HG03139 (cell line): ENCODE measurements at regions not wholly inside any gene's neighbourhood (a gene's known extent, or its start where the extent isn't known, plus 50 kb on each side); places are given as distances from the start of the nearest gene placed in this dataset.
"Not testable (repeated sequence)": the region's sequence is repeated elsewhere in the genome, so short reads cannot be mapped to it uniquely, and the experiment has no call there.

Source experiments
- ATAC-seq: cut with Tn5 transposase; IDR thresholded peaks from one replicate; pipeline ENCODE4 v1.9.1; 2021; ENCODE audit not compliant: unreplicated experiment

DNA sequence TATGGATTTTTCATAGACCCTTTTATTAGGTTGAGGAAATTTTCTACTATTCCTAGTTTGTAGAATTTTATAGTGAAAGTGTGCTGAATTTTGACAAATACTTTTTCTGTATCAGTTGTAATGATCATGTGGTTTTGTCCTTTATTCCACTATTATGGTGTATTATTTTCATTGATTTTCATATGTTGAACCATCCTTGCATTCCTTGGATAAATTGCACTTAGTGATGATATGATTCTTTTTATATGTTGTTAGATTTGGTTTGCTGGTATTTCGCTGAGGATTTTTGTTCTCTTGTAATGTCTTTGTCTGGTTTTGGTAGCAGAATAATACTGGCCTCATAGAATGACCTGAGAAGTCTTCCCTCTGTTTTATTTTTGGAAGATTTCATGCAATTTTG lies 140.6 kb upstream of the CDK6 start:
- ATAC-seq = no peak

DNA sequence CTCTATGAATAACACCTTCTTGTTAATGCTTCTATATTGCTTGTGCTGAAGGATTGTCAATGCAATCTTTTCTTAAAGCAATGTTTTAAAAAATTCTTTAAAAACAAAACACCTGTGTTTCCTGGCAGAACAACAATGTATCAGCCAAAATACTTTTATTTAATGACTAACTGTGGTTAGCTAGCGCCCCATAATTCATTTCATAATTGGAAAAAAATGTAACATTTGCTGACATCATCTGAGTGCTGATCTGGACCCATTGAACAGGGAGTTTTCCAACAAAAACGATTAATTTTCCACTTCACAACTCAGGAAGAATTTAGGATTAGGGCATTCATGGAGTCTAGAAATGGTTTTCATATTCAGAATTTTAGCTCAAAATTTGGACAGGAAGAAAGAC lies 137.6 kb upstream of the CDK6 start:
- no peak for ATAC-seq

DNA sequence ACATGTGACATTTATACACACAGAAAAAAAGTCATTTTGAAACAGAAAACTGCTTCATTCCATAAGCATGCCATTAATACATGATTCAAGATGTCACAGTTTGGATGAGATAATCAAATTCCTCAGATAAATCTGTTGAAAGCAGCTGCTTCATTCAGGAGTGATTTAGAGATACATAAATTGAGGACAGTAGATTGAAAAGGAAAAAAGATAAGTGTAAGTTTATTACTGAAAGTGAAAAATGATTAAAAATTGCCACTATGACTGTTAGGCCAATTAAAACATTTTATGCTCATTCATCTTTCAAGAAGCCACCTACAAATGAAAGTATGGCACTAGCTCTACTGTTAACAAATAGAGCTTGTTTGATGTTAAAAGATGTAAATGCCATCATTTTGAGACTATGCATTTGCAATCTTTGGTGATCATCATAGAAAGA lies 136.9 kb upstream of the CDK6 start:
- ATAC-seq = no peak

DNA sequence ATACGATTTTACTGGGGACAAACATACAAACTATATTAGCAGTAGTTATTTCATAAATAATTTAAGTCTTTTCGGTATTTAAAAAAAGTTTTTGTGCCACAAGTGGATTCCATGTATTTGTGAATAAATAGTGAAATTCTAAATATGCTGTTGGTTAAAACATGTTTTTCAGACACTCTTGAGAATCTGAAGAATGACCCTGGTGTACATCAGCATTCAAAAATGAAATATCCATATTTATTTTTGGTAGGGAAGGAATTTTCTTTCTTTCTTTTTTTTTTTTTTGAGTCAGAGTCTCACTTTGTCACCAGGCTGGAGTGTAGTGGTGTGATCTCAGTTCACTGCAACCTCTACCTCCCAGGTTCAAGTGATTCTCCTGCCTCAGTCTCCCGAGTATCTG lies 136.1 kb upstream of the CDK6 start:
- ATAC-seq = no peak

DNA sequence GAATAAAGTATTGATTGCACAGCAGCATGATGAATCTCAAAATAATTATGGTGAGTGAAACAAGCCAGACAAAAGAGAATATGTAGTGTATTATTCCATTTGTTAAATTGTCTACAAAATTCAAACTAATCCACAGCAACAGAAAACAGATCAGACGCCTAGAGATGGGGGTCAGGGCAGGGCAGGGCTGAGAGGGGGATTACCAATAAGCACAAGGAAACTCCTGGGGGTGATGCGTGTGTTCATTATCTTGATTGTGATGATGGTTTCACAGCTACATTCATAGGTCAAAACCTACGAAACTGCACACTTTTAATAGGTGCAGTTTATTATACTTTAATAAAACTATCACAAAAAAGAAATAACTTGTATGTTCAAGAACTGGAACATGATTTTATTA lies 132.7 kb upstream of the CDK6 start:
- no peak for ATAC-seq

DNA sequence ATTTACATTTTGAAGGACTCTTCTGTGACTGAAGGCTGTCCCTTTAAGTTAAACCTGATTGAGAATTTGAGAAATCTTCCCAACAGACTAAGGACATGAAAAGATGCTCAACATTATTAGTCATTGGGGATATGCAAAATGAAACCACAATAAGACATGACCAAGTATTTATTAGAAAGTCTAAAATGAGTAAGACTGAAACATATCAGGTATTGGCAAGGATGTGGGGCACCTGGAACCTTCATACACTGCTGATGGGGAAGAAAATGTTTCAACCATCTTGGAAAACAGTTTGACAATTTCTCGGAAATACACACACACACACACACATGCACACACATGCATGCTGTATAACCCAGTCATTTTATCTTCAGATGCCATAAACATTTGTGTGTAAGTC lies 132.1 kb upstream of the CDK6 start:
- no peak for ATAC-seq

DNA sequence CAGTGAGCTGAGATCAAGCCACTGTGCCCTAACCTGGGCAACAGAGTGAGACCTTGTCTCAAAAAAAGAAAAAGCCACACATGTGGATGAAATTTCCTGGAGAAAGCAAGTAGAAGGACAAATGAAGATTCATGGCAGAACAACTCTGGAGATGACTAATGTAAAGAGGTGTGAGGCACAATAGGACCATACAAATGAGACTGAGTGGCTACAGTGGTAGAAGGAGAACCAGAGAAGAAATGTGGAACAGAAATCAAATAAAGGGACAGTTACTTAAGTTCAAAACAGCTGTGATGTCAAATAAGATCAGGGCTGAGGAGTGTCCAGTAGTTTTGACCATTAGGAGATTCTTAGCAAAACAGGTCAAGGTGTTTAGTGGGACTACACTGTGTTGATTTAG lies 130.9 kb upstream of the CDK6 start:
- no peak for ATAC-seq

DNA sequence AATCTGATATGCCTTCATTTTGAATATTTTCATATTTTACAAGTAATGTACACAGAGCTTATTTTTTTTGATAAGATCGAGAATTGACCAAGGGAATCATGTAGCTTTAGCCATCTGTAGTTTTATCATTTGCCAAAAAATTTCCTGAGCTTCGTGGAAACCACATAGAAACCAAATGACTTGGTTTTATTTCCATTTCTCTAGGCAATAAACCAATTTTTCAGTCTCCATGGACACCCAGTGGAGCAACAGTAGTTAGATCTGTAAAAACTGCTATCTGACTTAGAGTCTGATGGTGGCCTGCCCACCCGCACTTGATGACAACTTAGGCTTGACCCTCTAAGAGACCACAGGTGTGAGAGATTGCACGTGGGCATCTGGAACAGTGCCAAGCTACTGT lies 127.8 kb upstream of the CDK6 start:
- ATAC-seq = no peak

DNA sequence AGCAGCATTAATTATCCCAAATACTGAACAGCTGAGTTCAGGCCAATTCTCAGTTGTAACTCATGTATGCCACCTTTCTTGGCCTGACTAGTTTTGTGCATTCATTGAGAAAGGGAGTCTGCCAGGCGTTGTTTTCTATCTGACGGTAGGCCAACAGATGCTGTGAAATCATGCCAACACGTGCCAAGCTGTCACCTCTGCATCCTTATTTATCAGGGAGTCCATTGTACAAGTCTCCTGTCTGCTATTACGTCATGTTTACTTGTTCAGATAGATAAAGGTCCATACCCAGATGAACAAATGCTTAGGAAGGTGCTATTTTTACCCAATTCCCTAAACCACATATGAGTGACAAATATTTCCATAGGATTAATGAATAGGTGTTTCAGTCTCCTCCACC lies 127.2 kb upstream of the CDK6 start:
- ATAC-seq = no peak

DNA sequence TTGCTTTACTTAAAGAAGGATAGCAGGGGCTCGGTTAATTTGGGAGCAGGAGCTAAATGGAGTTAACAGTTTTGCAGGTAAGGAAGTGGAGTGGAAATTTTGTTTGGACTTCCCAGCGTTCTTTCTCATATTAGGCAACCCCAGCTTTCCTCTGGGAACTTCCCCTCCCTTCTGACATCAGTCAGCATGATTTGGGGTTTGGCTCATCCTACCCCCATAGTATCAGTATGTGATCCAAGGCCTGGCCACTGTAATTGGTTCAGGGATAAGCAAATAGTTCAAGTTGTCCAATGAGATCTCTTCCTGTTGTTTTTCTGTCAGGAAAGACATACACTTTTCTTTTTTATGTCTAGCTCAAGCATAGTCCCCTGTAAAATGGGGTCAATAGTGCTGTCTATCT lies 125.6 kb upstream of the CDK6 start:
- no peak for ATAC-seq

DNA sequence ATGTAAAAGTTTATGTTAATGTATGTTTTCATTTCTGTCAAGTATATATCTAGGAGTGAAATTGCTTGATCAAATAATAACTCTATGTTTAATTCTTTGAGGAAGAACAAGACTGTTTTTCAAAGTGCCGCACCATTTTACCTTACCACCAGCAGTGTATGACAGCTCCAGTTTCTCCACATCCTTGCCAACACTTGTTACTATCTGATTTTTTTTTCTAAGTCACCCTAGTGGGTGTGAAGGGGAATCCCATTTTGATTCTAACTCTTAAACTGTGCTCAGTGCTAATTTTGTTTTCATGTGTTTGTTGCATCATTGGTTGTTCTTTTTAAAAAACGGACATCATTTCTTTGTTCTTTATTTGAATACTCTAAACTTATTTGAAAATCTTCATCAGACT lies 120.2 kb upstream of the CDK6 start:
- ATAC-seq = no peak

DNA sequence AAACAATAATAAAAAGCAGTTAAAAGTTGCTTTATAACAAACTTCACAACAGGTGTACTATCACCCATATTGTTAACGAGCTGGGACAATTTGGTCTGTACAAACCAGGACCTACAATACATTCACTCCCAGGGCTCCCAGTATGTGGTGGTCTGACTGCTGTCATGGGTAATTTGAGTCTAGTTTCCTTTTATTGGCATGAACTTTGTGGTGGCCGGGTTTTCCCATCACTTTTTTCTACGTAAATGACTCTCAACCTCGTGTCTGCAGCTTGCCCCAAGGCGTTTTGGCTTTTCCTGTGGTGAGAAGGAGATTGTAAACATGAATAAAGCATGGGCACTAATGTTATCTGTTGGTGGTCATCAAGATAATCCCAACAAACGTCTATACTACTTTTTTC lies 118.7 kb upstream of the CDK6 start:
- ATAC-seq = no peak

DNA sequence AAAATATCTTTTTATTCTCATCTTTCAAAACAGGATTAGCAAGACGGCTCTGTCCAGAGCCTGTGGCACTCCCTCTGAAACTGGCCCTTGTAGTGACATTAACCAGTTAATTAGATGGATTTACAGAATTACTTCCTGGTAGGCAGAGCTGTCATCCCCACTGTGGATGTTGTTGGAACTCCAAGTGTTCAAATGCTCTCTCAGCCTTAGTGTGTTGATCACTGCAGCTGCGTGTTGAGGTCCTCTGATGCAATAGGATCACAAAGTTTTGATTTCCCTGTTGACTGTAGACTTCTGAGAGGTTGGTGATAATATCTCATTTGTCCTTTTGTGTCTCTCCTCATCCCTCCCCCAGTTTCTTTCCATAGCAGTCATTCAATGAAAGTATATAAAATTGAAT lies 117.3 kb upstream of the CDK6 start:
- ATAC-seq = no peak

DNA sequence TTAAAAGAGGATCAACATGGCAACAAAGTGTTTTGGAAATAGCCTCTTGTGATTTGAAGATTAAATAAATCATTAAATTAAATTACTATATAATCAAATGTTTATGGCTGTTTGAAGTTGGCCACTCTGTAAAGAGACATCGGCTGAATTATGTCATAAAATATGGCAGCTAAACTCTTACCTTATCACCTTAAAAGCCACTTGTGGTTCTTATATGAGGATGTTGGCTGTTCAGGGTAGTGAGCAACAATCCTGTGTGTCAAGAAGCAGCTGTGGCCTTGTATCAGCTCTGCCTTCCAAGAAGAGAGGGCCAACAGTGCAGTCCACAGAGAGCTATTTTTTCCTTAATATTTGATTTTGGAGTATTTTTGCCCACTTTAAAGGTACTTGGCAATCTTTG lies 113.4 kb upstream of the CDK6 start:
- no peak for ATAC-seq

DNA sequence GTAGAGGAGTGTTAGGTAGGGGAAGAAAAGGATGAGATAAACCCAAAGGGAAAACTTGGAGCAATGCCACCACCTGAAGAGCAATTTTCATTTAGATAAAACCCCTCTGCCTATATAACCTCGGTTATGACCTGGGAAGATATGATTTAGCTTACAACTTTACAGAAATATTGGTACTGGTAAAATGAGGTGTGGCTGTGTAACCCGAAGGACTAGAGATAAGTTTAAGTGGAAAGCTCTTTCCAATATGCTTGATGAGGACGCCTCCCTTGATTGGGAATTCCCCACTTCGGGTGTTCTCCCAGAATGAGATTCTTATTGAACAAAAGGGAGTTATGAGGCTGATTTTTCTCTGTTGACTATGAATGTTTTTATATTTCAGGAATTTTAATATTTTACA lies 109.5 kb upstream of the CDK6 start:
- no peak for ATAC-seq

DNA sequence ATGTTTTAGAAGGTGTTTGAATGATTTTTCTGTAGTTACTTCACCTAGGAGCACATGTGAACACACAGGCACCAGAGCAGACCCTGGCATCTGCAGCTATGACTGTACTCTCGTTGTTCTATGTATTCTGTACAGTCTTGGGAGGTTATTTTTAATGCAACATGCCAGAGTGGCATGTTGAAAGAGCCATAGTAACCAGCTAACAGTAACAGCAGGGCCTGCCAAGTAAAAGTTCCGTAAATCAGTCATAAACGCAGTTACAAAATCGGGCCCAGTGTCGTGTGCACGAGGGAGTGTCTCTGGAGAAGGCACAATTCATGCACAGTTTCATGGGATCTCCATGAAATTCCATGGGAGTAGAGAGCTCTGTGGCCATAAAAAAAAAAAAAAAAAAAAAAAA lies 108.3 kb upstream of the CDK6 start:
- no peak for ATAC-seq

DNA sequence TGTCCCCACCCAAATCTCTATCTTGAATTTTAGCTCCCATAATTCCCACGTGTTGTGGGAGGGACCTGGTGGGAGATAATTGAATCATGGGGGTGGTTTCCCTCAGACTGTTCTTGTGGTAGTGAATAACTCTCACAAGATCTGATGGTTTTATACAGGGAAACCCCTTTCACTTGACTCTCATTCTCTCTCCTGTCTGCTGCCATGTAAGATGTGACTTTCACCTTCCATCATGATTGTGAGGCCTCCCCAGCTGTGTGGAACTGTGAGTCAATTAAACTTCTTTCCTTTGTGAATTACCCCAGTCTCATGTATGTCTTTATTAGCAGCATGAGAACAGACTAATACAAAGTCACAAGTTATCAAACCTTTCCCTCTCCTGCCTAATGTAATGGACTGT lies 106.3 kb upstream of the CDK6 start:
- not testable (repeated sequence) for ATAC-seq

DNA sequence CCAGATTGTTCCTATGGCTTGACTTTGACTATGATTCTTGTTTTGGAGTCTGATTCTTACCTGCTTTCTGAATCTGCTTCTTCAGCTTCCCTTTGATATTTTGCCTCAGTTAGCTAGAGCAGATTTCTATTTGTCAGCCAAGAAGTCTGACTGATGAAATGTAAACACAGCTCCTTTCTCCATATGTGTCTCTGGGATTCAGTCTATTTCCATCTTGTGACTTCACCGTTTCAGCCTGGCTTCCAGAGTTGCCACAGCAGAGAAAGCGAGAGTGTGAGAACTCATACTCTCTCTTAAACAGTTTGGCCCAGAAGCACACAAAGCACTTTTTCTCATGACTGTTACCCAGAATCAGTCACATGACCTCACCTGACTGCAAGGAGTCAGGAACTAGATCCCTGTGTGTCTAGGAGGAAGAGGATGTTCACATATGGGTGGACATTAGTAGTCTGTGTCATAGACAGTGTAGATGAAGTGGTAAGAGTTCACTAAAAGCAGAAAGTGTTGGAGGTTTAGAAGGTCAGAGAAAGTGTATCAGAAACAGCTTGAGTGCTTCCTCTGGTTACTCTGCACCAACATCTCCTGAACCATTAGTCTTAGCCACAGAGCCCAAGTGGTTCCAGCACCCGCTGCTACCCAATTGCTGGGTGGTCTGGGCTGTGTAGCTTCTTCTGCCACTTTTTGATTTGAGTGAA lies 103.4 kb upstream of the CDK6 start:
- ATAC-seq = no peak

DNA sequence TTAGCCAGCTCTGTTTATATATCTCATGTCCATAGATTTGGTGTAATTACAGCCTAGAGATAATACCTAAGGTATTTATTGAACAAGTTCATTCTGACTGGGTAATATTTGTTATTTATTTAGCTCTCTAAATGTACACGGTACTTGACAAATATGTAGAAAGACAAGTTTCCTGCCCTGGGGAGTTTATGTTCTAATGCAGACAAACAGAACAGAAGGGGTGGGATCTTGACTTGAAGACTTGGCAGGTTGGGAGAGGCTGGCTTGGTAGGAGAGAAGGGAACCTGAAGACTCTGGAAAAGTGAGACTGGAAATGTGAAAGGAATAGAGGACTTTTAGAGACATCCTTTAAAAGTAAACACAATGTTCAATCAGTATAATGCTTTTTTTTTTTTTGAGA lies 97.7 kb upstream of the CDK6 start:
- ATAC-seq = no peak

DNA sequence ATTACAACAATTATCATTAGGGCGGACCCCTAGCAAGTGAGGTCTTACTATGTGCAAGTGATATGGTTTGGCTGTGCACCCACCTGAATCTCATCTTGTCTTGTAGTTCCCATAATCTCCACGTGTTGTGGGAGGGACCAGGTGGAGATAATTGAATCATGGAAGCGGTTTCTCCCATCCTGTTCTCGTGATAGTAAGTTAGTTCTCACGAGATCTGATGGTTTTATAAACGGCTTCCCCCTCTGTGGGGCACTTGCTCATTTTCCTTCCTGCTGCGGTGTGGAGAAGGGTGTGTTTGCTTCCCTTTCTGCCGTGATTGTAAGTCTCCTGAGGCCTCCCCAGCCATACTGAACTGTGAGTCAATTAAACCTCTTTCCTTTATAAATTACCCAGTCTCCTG lies 96.1 kb upstream of the CDK6 start:
- ATAC-seq = no peak

DNA sequence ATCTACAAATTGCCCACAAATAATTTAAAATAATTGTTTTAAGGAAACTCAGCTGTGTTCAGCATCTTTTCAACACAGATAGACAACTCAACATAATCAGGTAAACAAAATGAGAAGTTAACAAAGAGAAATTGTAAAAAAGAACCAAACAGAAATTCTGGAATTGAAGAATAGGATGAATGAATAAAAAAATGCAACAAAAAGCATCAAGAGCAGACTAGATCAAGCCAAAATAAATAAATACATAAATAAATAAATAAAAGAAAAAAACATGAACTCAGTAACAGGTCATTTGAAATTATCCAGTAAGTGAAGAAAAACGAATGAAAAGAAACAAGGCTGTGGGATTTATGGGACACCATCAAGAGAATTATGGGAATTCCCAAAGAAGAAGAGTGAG lies 94.0 kb upstream of the CDK6 start:
- no peak for ATAC-seq

DNA sequence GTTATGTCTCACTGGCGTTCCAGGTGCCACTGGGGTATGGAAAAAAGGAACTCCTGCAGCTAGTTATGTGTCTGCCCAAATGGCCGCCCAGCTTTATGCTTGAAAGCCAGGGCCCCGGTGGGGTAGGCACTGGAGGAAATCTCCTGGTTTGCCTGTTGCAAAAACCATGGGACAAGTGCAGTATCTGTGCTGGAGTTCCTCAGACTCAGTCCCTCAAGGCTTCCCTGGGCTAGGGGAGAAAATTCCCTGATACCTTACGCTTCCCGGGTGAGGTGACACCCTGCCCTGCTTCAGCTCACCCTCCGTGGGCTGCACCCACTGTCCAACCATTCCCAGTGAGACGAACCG lies 90.3 kb upstream of the CDK6 start:
- no peak for ATAC-seq

DNA sequence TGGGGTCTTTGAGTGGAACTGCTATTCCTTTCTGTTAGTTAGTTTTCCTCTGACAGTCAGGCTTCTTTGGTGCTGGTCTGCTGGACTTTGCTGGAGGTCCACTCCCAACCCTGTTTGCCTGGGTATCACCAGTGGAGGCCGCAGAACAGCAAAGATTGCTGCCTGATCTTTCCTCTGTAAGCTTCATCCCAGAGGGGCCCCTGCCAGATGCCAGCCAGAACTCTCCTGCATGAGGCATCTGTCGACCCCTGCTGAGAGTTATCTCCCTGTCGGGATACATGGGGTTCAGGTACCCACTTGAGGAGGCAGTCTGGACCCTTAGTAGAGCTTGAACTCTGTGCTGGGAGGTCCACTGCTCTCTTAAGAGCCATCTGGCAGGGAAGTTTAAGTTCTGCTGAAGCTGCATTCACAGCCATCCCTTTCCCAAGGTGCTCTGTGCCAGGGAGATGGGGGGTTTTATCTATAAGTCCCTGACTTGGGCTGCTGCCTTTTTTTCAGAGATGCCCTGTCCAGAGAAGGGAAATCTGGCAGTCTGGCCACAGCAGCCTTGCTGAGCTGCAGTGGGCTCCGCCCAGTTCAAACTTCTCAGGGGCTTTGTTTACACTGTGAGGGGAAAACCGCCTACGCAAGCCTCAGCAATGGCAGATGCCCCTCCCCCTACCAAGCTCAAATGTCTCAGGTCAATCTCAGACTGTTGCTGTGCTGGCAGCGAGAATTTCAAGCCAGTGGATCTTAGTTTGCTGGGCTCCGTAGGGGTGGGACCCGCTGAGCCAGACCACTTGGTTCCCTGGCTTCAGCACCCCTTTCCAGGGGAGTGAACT lies 89.7 kb upstream of the CDK6 start:
- ATAC-seq = no peak
